Aorta (tissue), 5 donors: ENCODE measurements at regions not wholly inside any gene's neighbourhood (a gene's known extent, or its start where the extent isn't known, plus 50 kb on each side); places are given as distances from the start of the nearest gene placed in this dataset.

Experiments
- ATAC-seq: fragments of 200-7000 bp; cut with Tn5 transposase; one replicate; pipeline ENCODE4 v1.9.1; 2022; ENCODE audit warnings: moderate library complexity; ENCODE audit not compliant: low FRiP score
- DNase-seq, 2 donors: peaks; one replicate each; pipeline ENCODE4 v3.0.0-alpha.2; 2020
- H3K27ac ChIP-seq, 2 donors: one replicate each; pipeline ENCODE4 v1.5.1; 2013; ENCODE audit warnings: low read length in 2 of 2, mild to moderate bottlenecking in 2 of 2, moderate library complexity in 2 of 2, control low read depth in 1 of 2, inconsistent platforms in 1 of 2, low read depth in 1 of 2
- H3K27me3 ChIP-seq, 2 donors: one replicate each; pipeline ENCODE4 v1.6.1; 2013; ENCODE audit warnings: control low read depth in 1 of 2, low read length in 1 of 2, mild to moderate bottlenecking in 1 of 2, moderate library complexity in 1 of 2; ENCODE audit not compliant: insufficient read depth in 2 of 2, control insufficient read depth in 1 of 2
- H3K36me3 ChIP-seq, 2 donors: one replicate each; pipeline ENCODE4 v1.6.1; 2013; ENCODE audit warnings: control low read depth in 1 of 2, low read length in 1 of 2, mild to moderate bottlenecking in 1 of 2; ENCODE audit not compliant: insufficient read depth in 2 of 2, control insufficient read depth in 1 of 2
- H3K4me1 ChIP-seq, 2 donors: one replicate each; pipeline ENCODE4 v1.6.1; 2013; ENCODE audit warnings: low read length in 2 of 2, control low read depth in 1 of 2, mild to moderate bottlenecking in 1 of 2, moderate library complexity in 1 of 2; ENCODE audit not compliant: insufficient read depth in 2 of 2, control insufficient read depth in 1 of 2
- H3K4me3 ChIP-seq, 2 donors: one replicate each; pipeline ENCODE4 v1.5.1; 2013; ENCODE audit warnings: low read length in 2 of 2, control low read depth in 1 of 2, mild to moderate bottlenecking in 1 of 2
- H3K9me3 ChIP-seq: one replicate; pipeline ENCODE4 v1.6.1; 2013; ENCODE audit warnings: mild to moderate bottlenecking, low read length; ENCODE audit not compliant: control insufficient read depth
- WGBS, 2 donors: extraction: QIAGEN DNeasy Blood & Tissue Kit; methylation state at CpG; one replicate each; pipeline ENCODE4 v1.1.7; 2013; 5-methylcytosine and 5-hydroxymethylcytosine counted together
- intact Hi-C, 2 donors: fragments of 100-400 bp; cut with DNase I; formaldehyde crosslinking; loops; one replicate each; pipeline versions ENCODE4 v1.14.2 to v1.15.0; 2022
- donor health status: healthy with polysubstance abuse.
- donor health status: Bipolar disorder and iron deficiency.
- donor health status: DM: no; HTN: no; CAD: no.
- donor health status: DM: no; HTN: no; CAD: no.
- donor health status: DM: yes; HTN: yes; CAD: no.

DNA sequence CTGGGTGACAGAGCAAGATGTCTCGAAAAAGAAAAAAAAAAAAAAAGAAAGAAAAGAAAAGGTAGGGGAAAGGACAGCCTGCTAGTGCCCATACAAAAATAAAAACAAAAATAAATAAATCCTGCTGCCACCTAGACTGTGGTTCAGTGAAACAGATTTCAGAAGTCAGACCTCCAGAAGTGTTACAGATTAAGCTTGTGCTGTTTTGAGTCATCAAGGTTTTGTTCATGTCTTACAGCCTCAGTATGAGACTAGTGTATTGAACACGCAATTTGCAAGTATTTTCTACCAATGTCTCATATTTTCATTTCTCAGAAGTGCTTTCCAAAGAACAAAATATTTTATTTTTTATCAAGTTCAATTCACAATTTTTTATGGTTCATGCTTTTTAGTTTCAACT, 720.4 kb upstream of the GYPC start:
- no peaks in the 10 kb centered on the region for H3K4me1 ChIP-seq
- intact Hi-C loops: no loop called here
- H3K4me3 ChIP-seq: no peak overlapping the region
- H3K27me3 ChIP-seq: no peaks in the 10 kb centered on the region
- ATAC-seq (no peak), DNase-seq (no peak)
- no peak overlapping the region for H3K27ac ChIP-seq
- no peaks in the 10 kb centered on the region for H3K9me3 ChIP-seq
- WGBS, 2 donors: 80 to 84% methylated on average over 2 of the region's 2 CpGs
- no peaks in the 10 kb centered on the region for H3K36me3 ChIP-seq

DNA sequence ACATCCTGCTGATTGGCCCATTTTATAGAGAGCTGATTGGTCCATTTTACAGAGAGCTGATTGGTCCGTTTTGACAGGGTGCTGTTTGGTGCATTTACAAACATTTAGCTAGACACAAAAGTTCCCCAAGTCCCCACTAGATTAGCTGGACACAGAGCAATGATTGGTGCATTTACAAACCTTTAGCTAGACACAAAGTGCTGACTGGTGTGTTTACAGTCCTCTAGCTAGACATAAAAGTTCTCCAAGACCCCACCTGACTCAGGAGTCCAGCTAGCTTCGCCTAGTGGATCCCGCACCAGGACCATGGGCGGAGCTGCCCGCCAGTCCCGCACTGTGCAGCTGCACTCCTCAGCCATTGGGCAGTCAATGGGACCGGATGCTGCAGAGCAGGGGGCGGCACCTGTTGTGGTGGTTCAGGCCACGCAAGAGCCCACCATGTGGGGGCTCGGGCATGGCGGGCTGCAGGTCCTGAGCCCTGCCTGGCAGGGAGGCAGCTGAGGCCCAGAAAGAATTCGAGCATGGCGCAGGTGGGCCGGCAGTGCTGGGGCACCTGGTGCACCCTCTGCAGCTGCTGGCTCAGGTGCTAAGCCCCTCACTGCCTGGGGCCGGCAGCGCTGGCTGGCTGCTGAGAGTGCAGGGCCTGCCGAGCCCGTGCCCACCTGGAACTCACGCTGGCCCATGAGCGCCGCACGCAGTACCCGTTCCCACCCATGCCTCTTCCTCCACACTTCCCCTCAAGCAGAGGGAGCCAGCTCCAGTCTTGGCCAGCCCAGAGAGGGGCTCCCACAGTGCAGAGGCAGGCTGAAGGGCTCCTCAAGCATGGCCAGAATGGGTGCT, 713.2 kb upstream of the GYPC start:
- intact Hi-C loops: no loop called here
- peaks cover 5% of the 10 kb centered on the region for H3K9me3 ChIP-seq
- H3K4me3 ChIP-seq: no peak overlapping the region
- H3K4me1 ChIP-seq: no peaks in the 10 kb centered on the region
- H3K27ac ChIP-seq: no peak overlapping the region
- no peaks in the 10 kb centered on the region for H3K27me3 ChIP-seq
- ATAC-seq (peak; percentile 48), DNase-seq (peak in 1 of 2 donors; percentile 34)
- no peaks in the 10 kb centered on the region for H3K36me3 ChIP-seq
- 86 to 93% methylated on average over 23 of the region's 23 CpGs for WGBS, 2 donors

DNA sequence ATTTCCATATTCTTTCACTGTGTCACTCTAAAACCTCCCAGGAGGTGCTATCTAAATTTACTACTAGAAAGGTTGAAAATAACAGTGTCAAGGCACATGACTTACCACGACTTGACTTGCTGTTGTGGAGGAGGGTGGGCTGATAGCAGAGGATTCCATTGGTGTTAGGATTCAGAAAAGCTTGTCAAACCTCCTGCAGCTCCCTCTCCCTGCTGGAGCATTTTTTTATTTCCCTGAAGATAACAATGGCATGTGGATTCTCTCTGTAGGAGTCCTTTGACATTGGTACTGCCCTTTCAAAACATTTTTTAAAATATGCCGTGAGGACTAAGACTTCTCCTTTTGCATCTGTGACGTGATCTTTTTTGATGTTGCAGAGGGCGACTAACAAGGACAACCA, 696.9 kb upstream of the GYPC start:
- Histone ChIP-seq H3K27me3 (no peaks in the 10 kb centered on the region), H3K36me3 (no peaks in the 10 kb centered on the region), H3K4me1 (no peaks in the 10 kb centered on the region), H3K27ac (no peak overlapping the region), H3K4me3 (no peak overlapping the region), H3K9me3 (no peaks in the 10 kb centered on the region)
- WGBS, 2 donors: 30 to 37% methylated on average over 4 of the region's 4 CpGs
- intact Hi-C loops: no loop called here
- DNase-seq (no peak), ATAC-seq (no peak)

DNA sequence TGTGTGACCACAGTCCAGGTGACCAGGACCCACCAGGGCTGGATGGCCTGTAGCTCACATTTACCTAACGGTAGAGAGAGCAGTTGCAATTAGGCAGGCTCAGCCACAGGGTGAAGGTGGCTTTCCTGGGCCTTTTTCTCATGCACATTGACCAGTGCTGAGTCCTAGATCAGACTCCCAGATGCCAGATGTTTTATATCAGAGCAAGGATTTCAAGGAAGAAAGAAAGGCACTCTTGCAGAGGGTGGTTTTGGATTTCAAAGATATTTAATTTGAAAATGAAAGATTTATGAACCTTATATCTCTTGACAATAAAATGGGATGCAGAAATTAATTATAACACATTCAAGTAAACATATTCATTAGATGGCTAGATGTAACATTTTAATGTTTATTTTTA, 694.2 kb upstream of the GYPC start:
- WGBS, 2 donors: 40 to 66% methylated on average over 1 of the region's 1 CpG
- H3K4me3 ChIP-seq: no peak overlapping the region
- H3K27ac ChIP-seq: no peak overlapping the region
- no peaks in the 10 kb centered on the region for H3K27me3 ChIP-seq
- intact Hi-C loops: no loop called here
- H3K4me1 ChIP-seq: no peaks in the 10 kb centered on the region
- DNase-seq (no peak), ATAC-seq (no peak)
- H3K9me3 ChIP-seq: no peaks in the 10 kb centered on the region
- H3K36me3 ChIP-seq: no peaks in the 10 kb centered on the region

DNA sequence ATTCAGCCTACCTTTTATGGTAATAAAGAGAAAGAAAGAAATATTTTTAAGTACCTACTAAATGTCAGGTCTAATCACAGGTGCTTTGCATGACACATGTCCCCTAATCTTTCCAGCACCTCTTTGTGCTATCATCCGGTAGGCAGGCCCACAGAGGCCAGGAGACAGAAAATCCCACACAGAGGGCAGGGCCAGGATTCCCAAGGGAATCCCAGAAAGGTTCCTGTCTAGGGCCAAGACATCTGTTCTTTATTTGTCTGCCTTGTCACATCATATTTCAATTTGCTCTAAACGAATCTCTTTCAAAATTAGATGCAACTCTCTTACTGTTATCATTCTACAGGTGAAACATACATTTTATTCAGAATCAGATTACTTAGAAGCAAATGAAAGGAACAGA, 676.1 kb upstream of the GYPC start:
- DNase-seq: no peak
- no peaks in the 10 kb centered on the region for H3K36me3 ChIP-seq
- peaks cover 2% of the 10 kb centered on the region for H3K9me3 ChIP-seq
- 11 to 23% methylated on average over 2 of the region's 2 CpGs for WGBS, 2 donors
- no peak overlapping the region for H3K4me3 ChIP-seq
- no peak overlapping the region for H3K27ac ChIP-seq
- intact Hi-C loops: no loop called here
- H3K27me3 ChIP-seq: no peaks in the 10 kb centered on the region
- no peaks in the 10 kb centered on the region for H3K4me1 ChIP-seq
- no peak for ATAC-seq

DNA sequence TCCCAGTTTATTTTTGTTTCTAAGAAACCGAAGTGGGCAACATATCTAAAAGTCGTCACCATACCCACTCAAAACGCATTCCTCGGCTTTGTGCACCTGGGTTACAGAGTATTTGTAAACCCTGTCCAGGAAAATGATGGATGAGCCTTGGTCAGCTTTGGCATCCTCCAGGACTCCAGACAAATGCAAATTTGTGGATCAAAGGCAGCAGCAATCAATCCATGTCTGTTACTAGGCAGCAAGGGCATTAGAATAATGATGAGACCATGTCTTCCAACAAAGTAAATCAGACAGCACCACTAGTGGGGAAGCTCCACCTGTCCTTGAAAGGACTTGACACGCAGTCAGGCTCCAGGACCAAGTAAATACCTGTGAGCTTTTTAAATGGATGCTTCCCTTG, 672.6 kb upstream of the GYPC start:
- intact Hi-C loops: no loop called here
- Histone ChIP-seq H3K36me3 (no peaks in the 10 kb centered on the region), H3K4me1 (no peaks in the 10 kb centered on the region), H3K27me3 (no peaks in the 10 kb centered on the region), H3K9me3 (peaks cover 2% of the 10 kb centered on the region), H3K4me3 (no peak overlapping the region), H3K27ac (no peak overlapping the region)
- WGBS, 2 donors: 27 to 36% methylated on average over 5 of the region's 5 CpGs
- DNase-seq: no peak
- no peak for ATAC-seq

DNA sequence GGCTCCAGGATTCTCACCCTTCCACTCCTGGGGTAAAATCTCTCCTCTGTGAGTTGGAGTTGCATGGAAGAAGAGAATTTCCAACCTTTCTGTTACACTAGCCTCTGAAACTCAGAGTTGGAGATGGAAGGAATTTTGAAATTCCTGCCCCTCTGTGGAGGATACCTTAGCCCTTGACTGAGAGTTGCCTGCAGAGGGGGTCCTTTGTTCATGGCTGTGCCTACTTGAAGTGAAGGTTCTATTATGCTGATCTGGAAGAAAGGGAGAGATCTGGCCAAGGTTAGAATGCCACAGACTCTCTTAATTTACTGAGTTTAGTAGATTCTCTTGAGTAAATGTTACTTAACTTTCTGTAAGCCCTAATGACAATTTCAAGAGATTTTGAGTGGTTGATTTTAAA, 626.6 kb upstream of the GYPC start:
- Histone ChIP-seq H3K27ac (no peak overlapping the region), H3K36me3 (no peaks in the 10 kb centered on the region), H3K4me3 (no peak overlapping the region), H3K27me3 (no peaks in the 10 kb centered on the region), H3K9me3 (no peaks in the 10 kb centered on the region), H3K4me1 (no peaks in the 10 kb centered on the region)
- ATAC-seq (no peak), DNase-seq (no peak)
- intact Hi-C loops: no loop called here

DNA sequence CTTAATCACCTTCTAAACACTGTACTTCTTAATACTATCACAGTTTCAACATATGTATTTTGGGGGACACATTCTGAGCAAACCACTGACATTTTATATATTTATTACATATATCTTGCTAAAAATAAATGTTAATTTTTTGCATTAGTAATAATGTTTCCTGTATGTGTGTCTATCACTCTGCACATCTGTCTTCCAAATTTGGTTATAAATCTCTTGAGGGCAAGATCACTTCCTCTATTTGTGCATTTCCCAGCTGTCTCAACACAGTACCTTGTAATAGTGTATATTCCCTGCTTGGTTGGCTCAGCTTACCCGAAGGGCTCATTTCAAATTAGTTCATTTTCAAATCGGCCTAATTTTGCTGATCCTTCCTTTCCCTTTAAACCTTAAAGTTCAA, 617.1 kb upstream of the GYPC start:
- Histone ChIP-seq H3K27ac (no peak overlapping the region), H3K27me3 (no peaks in the 10 kb centered on the region), H3K4me3 (no peak overlapping the region), H3K4me1 (no peaks in the 10 kb centered on the region), H3K9me3 (no peaks in the 10 kb centered on the region), H3K36me3 (no peaks in the 10 kb centered on the region)
- ATAC-seq: no peak
- intact Hi-C loops: no loop called here
- no peak for DNase-seq
- WGBS, 2 donors: 37 to 51% methylated on average over 2 of the region's 2 CpGs

DNA sequence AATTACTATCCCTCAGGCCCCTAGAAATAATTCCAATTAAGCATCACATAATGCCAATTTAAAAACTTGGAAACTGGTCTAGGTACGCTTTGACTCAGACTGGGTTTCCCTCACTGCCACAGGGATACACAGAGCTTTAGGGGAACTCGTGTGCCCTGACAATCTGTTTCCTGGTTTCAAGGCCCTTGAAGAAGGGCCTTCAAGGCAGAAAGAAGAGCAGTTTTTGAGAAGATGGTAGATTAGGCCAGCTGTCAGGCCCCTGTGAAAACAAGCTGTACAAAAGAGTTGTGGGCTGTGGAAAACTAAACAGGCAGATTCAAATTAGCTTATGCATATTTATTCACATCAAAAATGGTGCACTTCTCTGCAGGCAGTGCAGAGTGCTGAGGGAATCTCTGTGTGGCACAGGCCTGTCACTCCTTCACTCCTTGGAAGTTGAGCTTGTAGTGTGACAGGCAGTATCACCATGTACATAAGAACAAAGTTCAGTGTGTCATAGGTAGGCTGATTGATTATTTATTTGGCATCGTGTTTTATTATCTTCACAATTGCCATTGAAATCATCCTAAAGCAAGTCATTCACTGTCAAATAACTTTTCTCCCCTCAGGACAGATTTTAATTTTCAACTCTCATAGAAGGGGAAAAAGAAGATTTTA, 614.4 kb upstream of the GYPC start:
- Histone ChIP-seq H3K4me3 (no peak overlapping the region), H3K27ac (no peak overlapping the region), H3K9me3 (no peaks in the 10 kb centered on the region), H3K4me1 (no peaks in the 10 kb centered on the region), H3K36me3 (no peaks in the 10 kb centered on the region), H3K27me3 (no peaks in the 10 kb centered on the region)
- intact Hi-C loops: no loop called here
- no peak for DNase-seq
- 67 to 73% methylated on average over 3 of the region's 3 CpGs for WGBS, 2 donors
- no peak for ATAC-seq
